NB4 (cell line): ENCODE measurements at regions not wholly inside any gene's neighbourhood (a gene's known extent, or its start where the extent isn't known, plus 50 kb on each side); places are given as distances from the start of the nearest gene placed in this dataset.
"Not testable (repeated sequence)": the region's sequence is repeated elsewhere in the genome, so short reads cannot be mapped to it uniquely, and the experiment has no call there.

Experiments used
- CTCF ChIP-seq: IDR thresholded peaks from one replicate; pipeline ENCODE4 v1.5.1; 2012; ENCODE audit warnings: low read depth, low read length
- POLR2A ChIP-seq: IDR thresholded peaks from 2 replicates; pipeline ENCODE4 v1.6.1; 2011; ENCODE audit warnings: mild to moderate bottlenecking; ENCODE audit not compliant: insufficient read length; ENCODE audit errors: extremely low read depth

GRCh38 chr5:152741126-152741525 is 336.0 kb upstream of the NMUR2 start:
- not testable (repeated sequence) for TF ChIP-seq POLR2A, CTCF
